ENCODE measurements at regions not wholly inside any gene's neighbourhood (a gene's known extent, or its start where the extent isn't known, plus 50 kb on each side); places are given as distances from the start of the nearest gene placed in this dataset.

DNA sequence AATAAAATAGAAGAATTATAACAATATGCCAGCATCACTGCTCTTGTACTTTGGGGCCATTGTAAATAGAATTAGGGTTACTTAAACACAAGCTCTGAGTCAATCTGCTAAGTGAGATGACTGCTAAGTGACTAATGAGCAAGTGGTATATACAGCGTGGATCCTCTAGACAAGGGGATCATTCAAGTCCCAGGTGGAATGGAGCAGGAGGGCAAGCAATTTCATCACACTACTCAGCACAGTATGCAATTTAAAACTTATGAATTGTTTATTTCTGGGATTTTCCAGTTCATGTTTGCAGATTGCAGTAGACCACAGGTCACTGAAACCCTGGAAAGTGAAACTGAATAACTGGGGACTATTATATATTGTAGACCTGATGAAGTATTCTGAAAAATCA is 235.3 kb downstream of the BTBD3 start:
- no peak for DNase-seq (ENCODE audit: extremely low read depth in 1 of 4, low spot score in 3 of 4)
- Histone ChIP-seq H3K9ac (ENCODE audit: insufficient read depth in 1 of 2, low read depth in 2 of 2, low read length in 2 of 2) (no peak overlapping the region), H3K9me1 (ENCODE audit: control insufficient read depth, insufficient read depth, low read length) (no peaks in the 10 kb centered on the region), H3K4me1 (replicated peaks in 1 of 2; ENCODE audit: control insufficient read depth in 2 of 2, insufficient read depth in 2 of 2, low read length in 2 of 2) (no peaks in the 10 kb centered on the region), H3K4me3 (no peak overlapping the region), H3K27me3 (ENCODE audit: control insufficient read depth in 2 of 2, insufficient read depth in 2 of 2, low read length in 2 of 2) (no peaks in the 10 kb centered on the region), H4K20me1 (replicated peaks; ENCODE audit: control insufficient read depth, insufficient read depth, low read length) (no peaks in the 10 kb centered on the region), H2AFZ (ENCODE audit: low read depth, low read length) (no peak overlapping the region), H3K79me2 (ENCODE audit: control insufficient read depth, insufficient read depth, low read length) (no peaks in the 10 kb centered on the region), H3K9me3 (replicated peaks; ENCODE audit: control insufficient read depth, insufficient read depth, low read depth, low read length) (no peaks in the 10 kb centered on the region), H3K4me2 (ENCODE audit: insufficient read depth, low read length) (no peak overlapping the region), H3K36me3 (ENCODE audit: control insufficient read depth, insufficient read depth, low read length) (no peaks in the 10 kb centered on the region), H3K27ac (ENCODE audit: extremely low read depth, low read depth, low read length) (no peak overlapping the region)
- no peak for ATAC-seq
- WGBS (ENCODE audit: insufficient coverage, low coverage, missing lambda C conversion rate): 8% methylated on average over 1 of the region's 1 CpG
- intact Hi-C loops (cut with micrococcal nuclease): no loop called here
- in situ Hi-C loops (cut with MboI): no loop called here
- TF ChIP-seq, protein P1, sequence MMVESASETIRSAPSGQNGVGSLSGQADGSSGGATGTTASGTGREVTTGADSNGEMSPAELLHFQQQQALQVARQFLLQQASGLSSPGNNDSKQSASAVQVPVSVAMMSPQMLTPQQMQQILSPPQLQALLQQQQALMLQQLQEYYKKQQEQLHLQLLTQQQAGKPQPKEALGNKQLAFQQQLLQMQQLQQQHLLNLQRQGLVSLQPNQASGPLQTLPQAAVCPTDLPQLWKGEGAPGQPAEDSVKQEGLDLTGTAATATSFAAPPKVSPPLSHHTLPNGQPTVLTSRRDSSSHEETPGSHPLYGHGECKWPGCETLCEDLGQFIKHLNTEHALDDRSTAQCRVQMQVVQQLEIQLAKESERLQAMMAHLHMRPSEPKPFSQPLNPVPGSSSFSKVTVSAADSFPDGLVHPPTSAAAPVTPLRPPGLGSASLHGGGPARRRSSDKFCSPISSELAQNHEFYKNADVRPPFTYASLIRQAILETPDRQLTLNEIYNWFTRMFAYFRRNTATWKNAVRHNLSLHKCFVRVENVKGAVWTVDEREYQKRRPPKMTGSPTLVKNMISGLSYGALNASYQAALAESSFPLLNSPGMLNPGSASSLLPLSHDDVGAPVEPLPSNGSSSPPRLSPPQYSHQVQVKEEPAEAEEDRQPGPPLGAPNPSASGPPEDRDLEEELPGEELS (CRISPR knock-in tag; IDR thresholded peaks at IDR 0.05; ENCODE audit: borderline replicate concordance): no peak
- no peak for TF ChIP-seq SMAD2 (IDR thresholded peaks at IDR 0.05; ENCODE audit: low read depth, low read length)
- TF ChIP-seq RAD51 (IDR thresholded peaks at IDR 0.05; ENCODE audit: borderline replicate concordance, low read depth): no peak
- TF ChIP-seq LCOR (CRISPR knock-in tag; IDR thresholded peaks at IDR 0.05): no peak
- TF ChIP-seq NFRKB (IDR thresholded peaks at IDR 0.05; ENCODE audit: low read depth): no peak
- TF ChIP-seq EP400 (IDR thresholded peaks at IDR 0.05): no peak
- no peak for TF ChIP-seq ZFP30 (CRISPR knock-in tag; IDR thresholded peaks at IDR 0.05; ENCODE audit: borderline replicate concordance)
- TF ChIP-seq, protein P2, sequence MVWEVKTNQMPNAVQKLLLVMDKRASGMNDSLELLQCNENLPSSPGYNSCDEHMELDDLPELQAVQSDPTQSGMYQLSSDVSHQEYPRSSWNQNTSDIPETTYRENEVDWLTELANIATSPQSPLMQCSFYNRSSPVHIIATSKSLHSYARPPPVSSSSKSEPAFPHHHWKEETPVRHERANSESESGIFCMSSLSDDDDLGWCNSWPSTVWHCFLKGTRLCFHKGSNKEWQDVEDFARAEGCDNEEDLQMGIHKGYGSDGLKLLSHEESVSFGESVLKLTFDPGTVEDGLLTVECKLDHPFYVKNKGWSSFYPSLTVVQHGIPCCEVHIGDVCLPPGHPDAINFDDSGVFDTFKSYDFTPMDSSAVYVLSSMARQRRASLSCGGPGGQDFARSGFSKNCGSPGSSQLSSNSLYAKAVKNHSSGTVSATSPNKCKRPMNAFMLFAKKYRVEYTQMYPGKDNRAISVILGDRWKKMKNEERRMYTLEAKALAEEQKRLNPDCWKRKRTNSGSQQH (CRISPR knock-in tag; IDR thresholded peaks at IDR 0.05): no peak
- no peak for TF ChIP-seq MYC (IDR thresholded peaks at IDR 0.05; ENCODE audit: low read depth, low read length)
- no peak for TF ChIP-seq MYC (CRISPR knock-in tag; IDR thresholded peaks at IDR 0.05; ENCODE audit: borderline replicate concordance, low read depth)
- TF ChIP-seq, protein P3, sequence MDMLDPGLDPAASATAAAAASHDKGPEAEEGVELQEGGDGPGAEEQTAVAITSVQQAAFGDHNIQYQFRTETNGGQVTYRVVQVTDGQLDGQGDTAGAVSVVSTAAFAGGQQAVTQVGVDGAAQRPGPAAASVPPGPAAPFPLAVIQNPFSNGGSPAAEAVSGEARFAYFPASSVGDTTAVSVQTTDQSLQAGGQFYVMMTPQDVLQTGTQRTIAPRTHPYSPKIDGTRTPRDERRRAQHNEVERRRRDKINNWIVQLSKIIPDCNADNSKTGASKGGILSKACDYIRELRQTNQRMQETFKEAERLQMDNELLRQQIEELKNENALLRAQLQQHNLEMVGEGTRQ (CRISPR knock-in tag; IDR thresholded peaks at IDR 0.05): no peak
- no peak for TF ChIP-seq FOXM1 (IDR thresholded peaks at IDR 0.05; ENCODE audit: low read depth)
- TF ChIP-seq FOXM1 (CRISPR knock-in tag; IDR thresholded peaks at IDR 0.05; ENCODE audit: low read depth): no peak
- CTCF ChIA-PET (ENCODE audit: low intra/inter-chr PET ratio): no interaction called here
- FAIRE-seq: no peak
- BruUV-seq (replicated peaks): no TSS peak
- POLR2A ChIA-PET: no interaction called here
